ENCODE measurements at regions not wholly inside any gene's neighbourhood (a gene's known extent, or its start where the extent isn't known, plus 50 kb on each side); places are given as distances from the start of the nearest gene placed in this dataset.

- TF ChIP-seq ZNF76 (tag by site-specific recombination; IDR thresholded peaks at IDR 0.05; ENCODE audit: borderline replicate concordance, low read depth), result no peak
- no peak for TF ChIP-seq ATF2 (tag by site-specific recombination; IDR thresholded peaks at IDR 0.05; ENCODE audit: low read depth)
- TF ChIP-seq SETDB1 (IDR thresholded peaks at IDR 0.05; ENCODE audit: insufficient read length, low read length), result no peak
- no peak for TF ChIP-seq CTCF (tag by site-specific recombination; IDR thresholded peaks at IDR 0.05)
These were observed 109.6 kb downstream of the APOB start for GRCh38 chr2:20934236-20934635.

Measured in HEK293 (cell line).